EH (cell line): ENCODE measurements at regions not wholly inside any gene's neighbourhood (a gene's known extent, or its start where the extent isn't known, plus 50 kb on each side); places are given as distances from the start of the nearest gene placed in this dataset.
"Not testable (repeated sequence)": the region's sequence is repeated elsewhere in the genome, so short reads cannot be mapped to it uniquely, and the experiment has no call there.

Source experiments
- DNase-seq: peaks from one replicate; pipeline ENCODE4 v3.0.0-alpha.2; 2015; ENCODE audit warnings: low read depth

DNA sequence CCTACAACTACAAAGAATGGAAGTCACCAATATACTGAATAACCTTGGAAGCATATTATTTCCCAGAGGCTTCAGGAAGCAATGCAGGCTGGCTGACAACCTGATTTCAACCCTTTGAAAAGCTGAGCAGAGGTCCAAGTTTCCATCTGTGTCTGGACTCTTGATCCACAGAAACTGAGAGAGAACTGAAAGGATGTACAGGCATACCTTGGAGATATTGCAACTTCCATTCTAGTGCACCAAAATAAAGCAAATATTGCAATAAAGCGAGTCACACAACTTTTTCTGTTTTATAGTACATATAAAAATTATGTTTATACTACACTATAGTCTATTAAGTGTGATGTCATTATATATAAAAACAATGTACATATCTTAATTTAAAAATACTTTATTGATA, 85.3 kb downstream of the TYW3 start:
- DNase-seq = no peak

DNA sequence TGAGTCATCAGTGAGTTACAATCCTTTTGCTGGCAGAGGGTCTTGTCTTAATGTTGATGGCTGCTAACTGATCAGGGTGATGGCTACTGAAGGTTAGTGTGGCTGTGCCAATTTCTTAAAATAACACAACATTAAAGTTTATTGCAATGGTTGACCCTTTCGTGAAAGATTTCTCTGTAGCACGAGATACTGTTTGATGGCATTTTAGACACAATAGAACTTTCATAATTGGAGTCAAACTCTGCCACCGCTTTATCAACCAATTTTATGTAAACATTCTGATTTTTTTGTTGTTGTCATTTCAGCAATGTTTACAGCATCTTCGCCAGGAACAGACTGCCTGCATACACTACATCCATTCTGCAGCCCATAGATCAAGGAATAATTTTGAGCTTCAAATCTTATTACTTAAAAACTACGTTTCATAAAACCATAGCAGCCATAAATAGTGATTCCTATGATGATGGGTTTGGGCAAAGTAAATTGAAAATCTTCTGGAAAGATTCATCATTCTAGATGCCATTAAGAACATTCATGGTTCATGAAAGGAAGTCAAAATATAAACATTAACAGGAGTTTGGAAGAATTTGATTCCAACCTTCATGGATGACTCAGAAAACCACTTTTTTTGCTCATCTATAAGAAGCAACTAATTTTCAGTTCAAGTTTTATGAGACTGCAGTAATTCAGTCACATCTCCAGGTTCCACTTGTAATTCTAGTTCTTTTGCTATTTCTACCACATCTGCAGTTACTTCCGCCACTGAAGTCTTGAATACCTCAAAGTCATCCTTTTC, 85.9 kb downstream of the TYW3 start:
- peak; percentile 57 for DNase-seq

DNA sequence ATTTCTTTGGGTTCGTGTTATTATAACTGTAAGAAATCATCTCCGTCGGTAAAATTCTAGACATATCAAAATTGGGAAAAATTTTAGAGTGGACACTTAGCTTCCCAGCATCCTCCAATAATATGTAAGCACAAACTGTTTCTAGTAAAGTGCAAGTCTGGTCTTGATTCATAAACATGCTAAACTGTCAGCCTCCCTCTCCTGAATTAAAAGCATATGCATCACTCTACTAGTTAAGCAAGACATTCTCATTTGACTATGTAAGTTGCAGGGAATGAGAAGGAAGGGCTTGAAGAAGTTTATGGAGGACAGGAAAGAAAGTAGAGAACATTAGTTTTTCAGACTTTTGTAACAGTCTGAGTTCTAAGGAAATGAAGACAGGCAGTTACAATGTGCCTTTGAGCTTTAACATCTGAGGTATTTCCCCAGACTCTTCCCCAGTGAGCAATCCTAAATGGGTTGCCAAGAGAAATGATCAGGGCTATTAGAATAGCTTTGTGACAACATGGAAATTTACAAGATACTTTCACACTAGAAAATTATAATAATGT, 90.0 kb downstream of the TYW3 start:
- peak; percentile 2 for DNase-seq

DNA sequence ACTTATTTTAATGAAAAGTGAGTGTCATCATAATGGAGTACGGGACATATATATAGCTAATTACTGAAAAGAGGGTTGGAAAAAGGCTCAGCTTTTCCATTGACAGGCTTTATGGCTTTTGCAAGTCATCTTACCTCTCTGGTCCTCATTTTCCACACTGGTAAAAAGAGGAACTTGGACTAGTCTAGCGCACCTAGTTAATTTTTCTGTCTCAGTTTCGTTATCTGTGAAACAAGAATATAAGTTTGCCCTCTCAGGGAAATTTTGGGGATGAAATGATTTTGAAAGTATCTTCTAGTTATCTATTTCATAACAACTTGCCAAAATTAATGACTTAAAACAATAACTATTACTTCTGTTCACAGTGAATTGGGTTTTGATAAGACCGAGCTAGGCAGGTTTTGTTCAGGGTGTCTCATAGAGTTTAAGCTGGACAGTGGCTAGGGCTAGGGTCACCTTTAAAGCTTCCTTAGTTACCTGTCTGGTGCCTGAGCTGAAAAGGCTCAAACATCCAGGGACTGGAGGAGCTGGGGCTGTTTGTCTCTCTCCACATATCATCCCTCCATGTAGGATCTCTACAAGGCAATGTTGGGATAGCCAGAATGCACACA, 91.7 kb downstream of the TYW3 start:
- DNase-seq = no peak

DNA sequence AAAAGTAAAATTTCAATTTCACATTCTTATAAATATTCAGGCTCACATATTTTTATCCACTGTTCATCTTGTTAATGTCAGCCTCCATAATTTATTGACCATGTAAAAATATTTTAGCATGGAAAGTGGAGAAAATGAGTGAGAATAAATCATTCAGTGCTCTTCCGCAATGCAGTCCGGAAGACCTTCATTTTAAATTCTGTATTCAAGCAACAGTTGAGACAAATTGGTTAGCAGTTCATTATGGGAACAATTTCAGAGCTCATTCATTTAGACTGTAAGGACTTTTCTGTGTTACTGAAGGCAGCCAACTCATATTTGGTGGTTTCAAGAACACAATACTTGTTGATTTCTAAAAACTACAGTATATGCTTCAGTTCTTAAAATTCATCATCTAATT, 97.8 kb downstream of the TYW3 start:
- no peak for DNase-seq

DNA sequence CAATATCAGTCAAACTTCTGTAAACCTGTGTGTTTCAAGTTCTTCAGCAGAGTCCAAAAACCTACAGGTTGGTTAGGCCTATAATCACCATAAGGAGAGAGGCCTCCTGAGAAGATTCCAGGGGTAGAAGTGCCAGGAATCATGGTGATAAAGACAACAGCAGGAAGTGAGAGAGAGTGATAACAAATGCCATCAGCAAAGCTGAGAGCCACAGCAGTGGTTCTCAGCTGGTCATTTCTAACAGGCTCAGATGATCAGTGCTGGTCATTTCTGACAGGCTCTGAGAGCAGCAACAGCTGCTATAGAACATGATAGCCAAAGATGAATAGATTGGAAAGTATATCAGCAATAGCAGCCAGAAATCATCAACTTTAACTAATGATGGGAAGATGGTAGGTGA, 101.3 kb downstream of the TYW3 start:
- no peak for DNase-seq

DNA sequence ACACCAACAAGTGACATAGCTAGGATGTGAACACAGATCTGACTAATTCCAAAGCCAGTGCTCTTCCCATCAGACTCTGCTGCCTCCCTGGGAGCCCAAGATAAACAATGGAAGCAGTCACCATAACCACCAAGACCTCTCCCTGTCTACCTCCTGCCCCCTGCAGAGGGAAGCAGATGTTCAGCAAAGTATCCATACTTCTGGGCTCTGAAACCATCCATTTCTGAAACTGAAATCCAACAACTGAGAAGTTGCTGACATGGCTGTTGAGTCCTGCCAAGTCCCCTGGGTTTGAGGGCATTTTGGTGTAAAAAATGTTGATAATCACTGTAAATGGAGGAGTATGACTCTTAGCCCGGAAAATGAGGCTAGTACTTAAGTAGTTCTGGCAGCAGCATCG, 102.1 kb downstream of the TYW3 start:
- peak; percentile 44 for DNase-seq

DNA sequence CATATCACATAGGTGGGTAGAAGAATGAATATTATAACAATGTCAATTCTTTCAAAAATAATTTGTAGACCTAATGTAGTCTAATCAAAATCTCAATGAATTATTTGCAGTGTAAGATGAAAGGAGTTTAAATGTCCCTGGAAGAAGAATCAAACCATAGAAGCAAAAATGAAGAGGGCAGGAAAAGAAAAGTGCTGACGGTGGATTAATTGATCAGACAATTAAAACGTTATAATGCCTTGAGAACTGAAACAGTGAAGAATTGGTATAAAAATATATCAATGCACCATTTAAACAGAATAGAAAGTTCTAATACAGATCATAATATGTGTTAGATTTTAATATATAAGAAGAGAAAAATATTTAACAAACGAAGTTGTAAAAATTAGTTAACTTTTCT, 109.8 kb downstream of the TYW3 start:
- DNase-seq = no peak

DNA sequence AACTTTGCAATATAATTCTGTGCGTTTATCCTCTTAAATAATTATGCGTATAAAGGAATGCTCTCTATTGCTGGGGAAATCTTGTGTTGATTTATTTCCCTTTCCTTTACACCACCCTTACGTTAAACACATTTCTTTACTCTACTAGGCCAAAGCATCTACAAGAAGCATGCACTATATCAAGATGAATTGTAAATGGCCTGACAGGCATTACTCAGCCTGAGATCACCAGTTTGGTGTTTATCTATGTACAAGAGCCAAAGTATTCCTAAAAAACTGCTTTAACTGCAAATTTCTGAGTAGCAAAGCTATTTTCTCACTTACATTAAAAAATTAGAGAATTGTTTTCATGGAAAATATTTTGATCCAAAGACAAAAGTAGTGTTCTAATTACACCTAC, 114.8 kb downstream of the TYW3 start:
- DNase-seq = no peak

DNA sequence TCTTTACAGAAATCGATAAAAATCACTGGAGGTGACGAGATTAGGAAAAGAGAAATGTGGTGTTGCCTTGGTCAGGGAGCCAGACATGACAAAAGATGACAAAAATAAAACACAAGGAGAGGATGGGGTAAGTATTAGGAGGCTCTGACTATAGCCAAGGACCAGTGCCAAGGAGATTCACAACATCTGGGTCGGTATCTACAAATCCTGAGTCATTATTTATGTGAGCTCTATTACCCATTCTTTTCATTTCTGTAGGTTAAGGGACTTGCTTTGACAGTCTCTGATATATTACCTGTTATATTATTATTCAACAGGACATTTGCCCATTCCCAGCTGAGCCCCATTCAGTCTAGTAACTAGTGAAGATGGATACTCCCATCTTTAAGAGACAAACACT, 120.8 kb downstream of the TYW3 start:
- DNase-seq = no peak

DNA sequence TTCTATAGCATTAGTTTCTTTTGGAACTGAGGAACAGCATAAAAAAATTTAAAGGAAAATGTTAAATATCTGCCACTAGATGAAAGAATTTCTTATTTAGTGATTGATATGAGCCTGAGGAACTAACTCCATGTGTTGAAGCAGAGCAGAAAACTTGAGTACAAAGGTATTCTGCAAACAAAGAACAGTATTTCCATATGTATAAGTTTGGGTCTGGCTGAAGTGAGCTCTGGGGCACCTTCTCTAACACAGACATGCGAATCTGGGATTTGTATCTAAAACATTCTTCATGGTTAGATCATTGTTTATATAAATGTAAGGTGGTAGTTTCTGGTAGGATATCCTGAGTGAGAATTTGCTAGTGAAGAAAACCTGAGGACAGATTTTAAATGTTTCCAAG, 123.2 kb downstream of the TYW3 start:
- DNase-seq = no peak

DNA sequence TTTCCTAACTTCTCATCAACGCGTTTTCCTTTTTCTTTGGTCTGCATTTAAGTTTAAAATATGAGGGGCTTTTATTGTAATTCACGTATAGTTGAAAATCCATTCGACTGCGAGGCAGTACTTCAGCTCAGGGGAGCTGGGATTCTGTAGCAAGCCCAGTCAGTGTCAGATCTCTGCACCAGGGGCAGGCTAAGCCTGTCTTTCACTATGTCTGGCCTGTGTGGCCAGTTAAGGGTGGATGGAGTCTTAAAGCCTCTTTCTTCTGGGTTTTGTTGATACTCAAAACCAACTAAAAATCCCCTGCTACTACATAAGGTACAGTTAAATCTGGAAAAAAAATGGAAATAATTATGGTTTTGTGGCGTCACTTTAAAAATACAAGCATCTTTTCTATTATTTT, 124.7 kb downstream of the TYW3 start:
- DNase-seq = no peak

DNA sequence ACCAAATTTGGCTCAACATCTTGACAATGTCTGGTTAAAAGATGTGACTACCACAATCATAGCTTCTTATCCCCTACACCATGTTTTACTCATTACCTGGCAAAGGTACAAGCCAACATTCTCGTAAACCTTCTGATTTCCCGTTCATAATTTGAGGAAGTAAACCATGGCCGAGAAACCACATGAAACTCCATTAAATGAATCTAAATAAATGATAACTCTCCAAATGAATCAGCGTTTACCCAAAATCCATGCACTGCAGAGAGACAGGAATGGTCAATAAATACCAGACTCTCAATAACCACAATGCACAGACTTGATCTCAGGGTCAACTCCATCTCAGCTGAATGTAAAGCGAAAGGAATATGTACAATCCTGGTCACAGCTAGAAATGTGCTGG, 125.2 kb downstream of the TYW3 start:
- no peak for DNase-seq

DNA sequence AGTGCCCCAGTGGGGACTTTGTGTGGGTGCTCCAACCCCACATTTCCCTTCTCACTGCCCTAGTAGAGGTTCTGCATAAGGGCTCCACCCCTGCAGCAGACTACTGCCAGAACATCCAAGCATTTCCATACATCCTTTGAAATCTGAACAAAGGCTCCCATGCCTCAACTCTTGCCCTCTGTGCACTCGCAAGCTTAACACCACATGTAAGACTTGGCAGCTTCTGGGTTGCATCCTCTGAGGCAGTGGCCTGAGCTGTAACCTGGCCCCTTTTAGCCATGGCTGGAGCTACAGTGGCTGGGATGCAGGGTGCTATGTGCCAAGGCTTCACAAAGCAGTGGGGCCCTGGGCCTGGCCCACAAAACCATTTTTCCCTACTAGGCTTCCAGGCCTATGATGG, 128.9 kb downstream of the TYW3 start:
- DNase-seq = no peak

DNA sequence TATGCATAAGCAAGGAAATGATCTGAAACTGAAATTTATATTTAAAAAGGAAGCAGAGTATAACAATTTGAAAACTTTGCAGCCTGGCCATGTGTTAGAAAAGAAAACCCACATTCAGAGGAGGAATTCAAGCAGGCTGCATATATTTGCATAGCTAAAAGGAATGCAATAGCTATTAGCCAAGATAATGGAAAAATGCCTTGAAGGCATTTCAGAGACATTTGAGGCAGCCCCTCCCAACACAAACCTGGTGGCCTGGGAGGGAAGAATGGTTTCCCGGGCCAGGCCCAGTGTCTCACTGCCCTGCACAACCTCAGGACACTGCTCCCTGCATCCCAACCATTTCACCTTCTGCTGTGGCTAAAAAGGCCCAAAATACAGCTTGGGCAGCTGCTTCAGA, 136.8 kb downstream of the TYW3 start:
- DNase-seq = no peak

DNA sequence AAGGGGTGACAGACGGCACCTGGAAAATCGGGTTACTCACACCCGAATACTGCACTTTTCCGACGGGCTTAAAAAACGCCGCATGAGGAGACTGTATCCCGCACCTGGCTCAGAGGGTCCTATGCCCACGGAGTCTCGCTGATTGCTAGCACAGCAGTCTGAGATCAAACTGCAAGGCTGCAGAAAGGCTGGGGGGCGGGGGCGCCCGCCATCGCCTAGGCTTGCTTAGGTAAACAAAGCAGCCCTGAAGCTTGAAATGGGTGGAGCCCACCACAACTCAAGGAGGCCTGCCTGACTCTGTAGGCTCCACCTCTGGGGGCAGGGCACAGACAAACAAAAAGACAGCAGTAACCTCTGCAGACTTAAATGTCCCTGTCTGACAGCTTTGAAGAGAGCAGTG, 144.4 kb downstream of the TYW3 start:
- not testable (repeated sequence) for DNase-seq

DNA sequence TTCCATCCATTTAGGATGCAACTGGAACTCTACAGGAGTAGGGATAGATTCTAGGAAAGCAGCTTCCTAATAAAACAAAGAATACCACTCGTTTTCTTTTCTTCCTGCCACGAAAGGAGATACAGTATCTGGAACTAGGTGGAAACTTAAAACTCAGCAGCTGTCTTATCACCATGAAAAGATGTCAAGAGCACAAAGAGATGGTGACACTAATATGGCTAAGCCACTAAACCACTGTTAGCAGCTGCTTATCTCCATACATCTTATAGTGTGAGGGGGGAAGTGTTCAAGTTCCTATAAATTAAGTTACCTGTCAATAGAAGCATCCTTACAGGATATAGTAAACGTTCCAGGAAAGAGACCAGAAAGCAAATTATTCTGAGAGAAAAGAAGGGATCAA, 162.5 kb downstream of the TYW3 start:
- no peak for DNase-seq

DNA sequence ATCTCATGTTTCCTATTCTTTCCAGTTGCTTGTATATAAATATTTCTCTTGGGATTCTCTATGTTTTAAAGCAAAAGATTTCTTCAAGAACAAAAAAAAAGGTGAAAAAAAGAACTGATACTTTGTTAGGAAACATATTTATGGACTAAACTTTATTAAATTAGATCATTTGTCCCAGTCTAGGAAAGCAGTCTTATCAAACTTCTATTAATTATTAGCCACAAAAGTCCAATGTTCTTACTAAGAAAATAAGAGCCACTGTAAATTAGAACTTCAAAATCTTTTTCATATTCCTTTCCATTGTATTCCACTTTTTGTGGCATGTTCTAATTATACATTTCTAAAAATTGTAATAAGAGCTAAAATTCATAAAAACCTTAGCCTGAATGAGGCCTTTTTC, 175.2 kb downstream of the TYW3 start:
- DNase-seq = no peak

DNA sequence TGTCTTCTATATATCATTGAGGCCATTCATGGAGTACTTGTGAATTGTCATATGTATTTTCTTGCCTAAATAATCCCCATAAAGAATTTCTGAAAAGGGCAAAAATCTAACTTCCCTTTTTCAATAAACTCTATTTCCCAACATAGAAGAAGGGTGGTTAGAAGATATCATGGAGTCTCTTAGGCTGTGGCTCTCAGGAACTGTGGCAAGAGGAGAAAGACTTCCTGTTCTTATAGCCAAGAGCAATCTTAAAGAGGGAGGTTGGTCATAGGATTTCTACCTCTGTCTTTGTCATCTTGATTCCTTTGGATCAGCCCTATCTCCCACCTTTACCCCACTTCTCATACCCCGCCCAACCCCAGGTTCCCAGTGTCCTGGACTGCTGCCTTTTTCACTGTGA, 175.8 kb downstream of the TYW3 start:
- no peak for DNase-seq

DNA sequence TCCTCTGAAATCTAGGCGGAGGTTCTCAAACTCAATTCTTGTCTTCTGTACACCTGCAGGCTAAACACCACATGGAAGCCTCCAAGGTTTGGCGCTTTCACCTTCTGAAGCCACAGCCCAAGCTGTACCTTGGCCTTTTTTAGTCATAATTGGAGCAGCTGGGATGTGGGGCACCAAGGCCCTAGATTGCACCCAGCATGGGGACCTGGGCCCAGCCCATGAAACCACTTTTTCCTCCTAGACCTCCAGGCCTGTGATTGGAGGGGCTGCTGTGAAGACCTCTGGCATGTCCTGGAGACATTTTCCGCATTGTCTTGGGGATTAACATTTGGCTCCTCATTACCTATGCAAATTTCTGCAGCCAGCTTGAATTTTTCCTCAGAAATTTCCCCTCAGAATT, 181.0 kb downstream of the TYW3 start:
- no peak for DNase-seq

DNA sequence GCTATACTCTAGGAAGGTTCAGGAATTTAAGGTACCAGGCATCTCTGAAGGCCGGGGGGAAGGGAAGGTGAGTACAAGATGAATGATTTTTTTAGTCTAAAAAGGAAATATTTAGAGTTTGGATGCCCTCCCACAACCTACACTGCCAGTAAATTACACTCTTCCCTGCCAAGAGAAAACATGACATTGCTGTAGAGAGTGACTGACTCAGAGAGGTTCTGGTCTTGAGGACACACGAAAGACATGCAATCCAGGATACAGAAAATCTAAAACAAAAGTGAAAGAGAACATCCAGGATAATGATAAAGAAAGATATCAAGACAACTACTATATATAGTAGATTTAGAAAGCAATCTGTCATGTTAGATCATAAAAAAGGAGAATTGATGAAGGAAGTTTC, 200.5 kb downstream of the TYW3 start:
- no peak for DNase-seq

DNA sequence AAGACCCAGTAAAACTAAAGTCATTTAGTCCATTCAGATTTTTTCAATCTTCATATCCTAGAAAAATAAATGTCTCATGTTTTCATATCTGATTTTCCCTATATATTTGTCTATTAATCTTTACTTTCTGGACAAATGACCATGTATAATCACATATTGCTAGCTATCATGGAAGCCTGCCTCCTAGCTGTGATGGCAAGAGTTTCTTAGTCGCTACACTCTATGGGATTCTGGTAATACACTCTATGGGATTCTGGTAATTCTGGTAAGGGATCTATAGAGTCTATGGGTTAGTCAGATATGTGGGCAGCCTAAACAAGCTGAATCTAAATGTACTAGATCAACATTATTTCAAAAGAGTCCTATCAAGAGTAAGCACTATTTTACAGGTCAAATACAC, 198.7 kb upstream of the LHX8 start:
- DNase-seq = no peak

DNA sequence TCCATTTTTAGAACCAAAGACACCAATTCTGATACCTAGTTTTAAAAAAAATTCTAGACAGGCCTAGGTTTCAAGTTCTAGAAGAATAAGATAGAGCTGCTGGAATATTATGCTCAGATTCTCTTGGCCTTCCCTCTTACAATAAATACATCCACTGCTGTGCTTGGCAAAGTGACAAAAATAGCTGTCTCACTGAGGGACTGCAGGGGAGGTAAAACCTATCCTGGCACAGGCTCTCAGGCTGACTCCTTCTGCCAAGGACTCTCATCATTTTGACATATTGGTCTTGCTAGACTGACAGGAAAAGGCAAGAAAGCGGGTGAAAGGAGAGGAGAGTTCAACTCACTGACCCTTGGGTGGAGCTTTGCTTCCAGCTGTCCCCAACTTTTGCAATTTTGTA, 197.0 kb upstream of the LHX8 start:
- DNase-seq = no peak

DNA sequence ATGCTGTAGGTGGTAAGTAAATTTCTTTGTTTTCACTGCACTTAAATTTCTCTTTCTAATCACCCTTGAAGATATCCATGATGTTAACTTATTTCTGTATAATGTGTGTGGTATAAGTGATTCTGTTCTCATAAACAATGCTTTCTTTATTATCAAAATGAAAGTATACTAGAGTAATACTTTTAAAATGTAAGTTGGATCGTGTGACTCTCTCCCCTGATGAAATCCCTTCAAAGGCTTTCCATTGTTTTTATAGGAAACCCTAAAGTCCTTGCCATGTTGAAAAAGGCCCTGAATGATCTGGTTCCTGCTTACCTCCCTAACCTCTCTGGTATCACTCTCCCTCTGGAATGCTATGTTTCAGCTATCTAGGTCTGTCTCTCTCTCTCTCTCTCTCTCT, 191.1 kb upstream of the LHX8 start:
- no peak for DNase-seq
